ENCODE measurements at regions not wholly inside any gene's neighbourhood (a gene's known extent, or its start where the extent isn't known, plus 50 kb on each side); places are given as distances from the start of the nearest gene placed in this dataset.

- Histone ChIP-seq H3K27me3 (ENCODE audit: control insufficient read depth, insufficient read depth, low read length) (no peaks in the 10 kb centered on the region), H3K36me3 (ENCODE audit: control insufficient read depth, insufficient read depth, low read length) (no peaks in the 10 kb centered on the region), H3K4me3 (ENCODE audit: low read depth, low read length) (no peak overlapping the region)
- FAIRE-seq (no peak), DNase-seq (ENCODE audit: low read depth) (no peak)
- TF ChIP-seq, protein P1, sequence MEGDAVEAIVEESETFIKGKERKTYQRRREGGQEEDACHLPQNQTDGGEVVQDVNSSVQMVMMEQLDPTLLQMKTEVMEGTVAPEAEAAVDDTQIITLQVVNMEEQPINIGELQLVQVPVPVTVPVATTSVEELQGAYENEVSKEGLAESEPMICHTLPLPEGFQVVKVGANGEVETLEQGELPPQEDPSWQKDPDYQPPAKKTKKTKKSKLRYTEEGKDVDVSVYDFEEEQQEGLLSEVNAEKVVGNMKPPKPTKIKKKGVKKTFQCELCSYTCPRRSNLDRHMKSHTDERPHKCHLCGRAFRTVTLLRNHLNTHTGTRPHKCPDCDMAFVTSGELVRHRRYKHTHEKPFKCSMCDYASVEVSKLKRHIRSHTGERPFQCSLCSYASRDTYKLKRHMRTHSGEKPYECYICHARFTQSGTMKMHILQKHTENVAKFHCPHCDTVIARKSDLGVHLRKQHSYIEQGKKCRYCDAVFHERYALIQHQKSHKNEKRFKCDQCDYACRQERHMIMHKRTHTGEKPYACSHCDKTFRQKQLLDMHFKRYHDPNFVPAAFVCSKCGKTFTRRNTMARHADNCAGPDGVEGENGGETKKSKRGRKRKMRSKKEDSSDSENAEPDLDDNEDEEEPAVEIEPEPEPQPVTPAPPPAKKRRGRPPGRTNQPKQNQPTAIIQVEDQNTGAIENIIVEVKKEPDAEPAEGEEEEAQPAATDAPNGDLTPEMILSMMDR (IDR thresholded peaks at IDR 0.05; ENCODE audit: insufficient read depth, low read length, severe bottlenecking): no peak
Observed at GRCh38 chr5:138702166-138703077, 50.8 kb upstream of the CTNNA1 start.

DNA sequence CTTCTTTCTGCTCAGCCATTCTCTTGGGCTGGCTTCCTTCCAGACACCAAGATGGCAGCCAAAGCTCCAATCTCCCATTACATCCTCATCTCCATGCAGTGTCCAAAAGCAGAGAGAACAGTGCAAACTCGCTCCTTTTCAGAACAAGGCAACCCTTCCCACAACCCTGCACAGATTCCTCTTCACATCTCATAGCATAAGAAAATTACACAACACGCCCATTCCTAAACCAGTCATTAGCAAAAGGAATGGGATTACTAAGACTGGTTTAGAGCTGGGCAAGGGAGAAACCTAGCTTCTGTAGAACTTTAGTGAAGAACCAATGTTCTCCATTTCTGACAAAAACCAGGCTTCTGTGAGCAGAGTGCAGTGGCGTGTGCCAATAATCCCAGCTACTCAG lies 51.5 kb upstream of the CTNNA1 start:
- Histone ChIP-seq H3K27me3 (ENCODE audit: control insufficient read depth, insufficient read depth, low read length) (no peaks in the 10 kb centered on the region), H3K36me3 (ENCODE audit: control insufficient read depth, insufficient read depth, low read length) (no peaks in the 10 kb centered on the region), H3K4me3 (ENCODE audit: low read depth, low read length) (no peak overlapping the region)
- TF ChIP-seq, protein P1 (IDR thresholded peaks at IDR 0.05; ENCODE audit: insufficient read depth, low read length, severe bottlenecking): no peak
- FAIRE-seq (no peak), DNase-seq (ENCODE audit: low read depth) (no peak)

DNA sequence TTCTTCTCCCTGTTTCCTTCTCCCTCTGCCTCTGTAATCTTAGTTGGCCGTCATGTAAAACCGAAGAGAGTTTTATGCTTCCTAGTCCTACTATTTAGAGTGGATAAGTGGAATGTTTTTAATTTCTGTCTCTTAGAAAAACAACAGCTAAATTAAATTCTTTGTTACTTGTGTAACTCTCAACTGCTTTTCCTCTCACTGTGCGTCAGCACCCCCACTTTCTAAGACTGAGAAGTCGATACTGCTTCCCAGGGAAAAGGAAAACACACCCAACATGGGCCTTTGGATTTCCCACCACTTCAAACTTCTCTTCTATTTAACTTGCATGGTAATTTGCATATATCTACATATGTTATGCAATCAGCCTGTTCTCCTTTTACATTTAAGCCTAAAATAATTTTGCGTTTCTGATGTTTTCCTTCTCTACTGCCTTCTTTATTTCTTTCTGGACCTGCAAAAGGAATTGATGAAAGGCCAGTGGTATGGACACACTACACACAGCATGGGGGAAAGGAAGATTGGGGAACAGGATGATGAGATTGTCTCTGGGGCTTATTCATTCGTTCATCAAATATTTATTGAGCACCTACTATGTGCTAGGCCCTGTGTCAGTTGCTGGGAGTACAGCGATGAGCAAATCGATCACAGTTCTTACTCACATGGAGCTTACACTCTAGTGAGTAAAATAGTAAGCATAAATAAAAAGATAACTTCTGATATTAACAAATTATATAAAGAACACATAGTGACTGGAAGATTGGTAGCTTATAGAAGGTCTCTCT lies 52.5 kb upstream of the CTNNA1 start:
- DNase-seq (ENCODE audit: low read depth): no peak
- H3K27me3 ChIP-seq (ENCODE audit: control insufficient read depth, insufficient read depth, low read length): no peaks in the 10 kb centered on the region
- no peaks in the 10 kb centered on the region for H3K36me3 ChIP-seq (ENCODE audit: control insufficient read depth, insufficient read depth, low read length)
- no peak overlapping the region for H3K4me3 ChIP-seq (ENCODE audit: low read depth, low read length)
- TF ChIP-seq, protein P1 (IDR thresholded peaks at IDR 0.05; ENCODE audit: insufficient read depth, low read length, severe bottlenecking): no peak
- no peak for FAIRE-seq

DNA sequence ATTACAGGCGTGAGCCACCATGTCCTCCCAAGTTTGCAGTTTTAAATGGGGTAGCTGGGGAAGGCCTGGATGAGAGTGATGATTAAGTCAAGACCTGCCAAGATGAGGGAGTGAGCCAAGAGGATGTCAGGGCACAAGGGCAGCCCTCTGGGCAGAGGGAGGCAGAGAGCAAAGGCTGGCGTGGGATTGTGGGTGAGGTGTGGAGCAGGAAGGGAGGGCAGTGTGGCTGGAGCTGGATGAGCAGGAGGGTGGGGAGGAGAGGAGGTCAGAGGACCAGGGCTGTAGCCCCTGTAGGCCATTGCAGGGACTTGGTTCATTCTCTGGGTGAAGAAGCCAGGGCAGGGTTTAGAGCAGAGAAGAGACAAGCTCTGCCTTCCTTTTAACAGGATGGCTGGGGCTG lies 53.7 kb upstream of the CTNNA1 start:
- FAIRE-seq: no peak
- H3K27me3 ChIP-seq (ENCODE audit: control insufficient read depth, insufficient read depth, low read length): no peaks in the 10 kb centered on the region

DNA sequence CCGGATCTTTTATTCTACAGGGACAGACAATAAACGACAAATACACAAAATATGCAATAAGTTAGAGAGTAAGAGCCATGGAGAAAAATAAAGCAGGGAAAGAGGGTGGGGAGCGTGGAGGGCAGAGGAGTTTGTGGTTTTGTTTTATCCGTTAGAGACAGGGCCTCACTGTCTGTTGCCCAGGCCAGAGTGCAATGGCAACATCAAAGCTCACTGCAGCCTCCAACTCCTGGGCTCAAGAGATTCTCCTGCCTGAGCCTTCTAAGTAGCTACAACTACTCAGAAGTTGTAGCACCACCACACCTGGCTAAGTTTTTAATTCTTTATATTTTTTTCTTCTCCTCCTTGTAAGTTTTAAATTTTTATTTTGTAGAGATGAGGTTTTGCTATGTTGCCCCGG lies 54.5 kb upstream of the CTNNA1 start:
- DNase-seq (ENCODE audit: low read depth) (no peak), FAIRE-seq (no peak)
- no peaks in the 10 kb centered on the region for H3K27me3 ChIP-seq (ENCODE audit: control insufficient read depth, insufficient read depth, low read length)
- TF ChIP-seq, protein P1 (IDR thresholded peaks at IDR 0.05; ENCODE audit: insufficient read depth, low read length, severe bottlenecking): no peak
- no peaks in the 10 kb centered on the region for H3K36me3 ChIP-seq (ENCODE audit: control insufficient read depth, insufficient read depth, low read length)
- no peak overlapping the region for H3K4me3 ChIP-seq (ENCODE audit: low read depth, low read length)

More for the DNA sequence above, 53.7 kb upstream of the CTNNA1 start:
- DNase-seq (ENCODE audit: low read depth): no peak
- TF ChIP-seq, protein P1 (IDR thresholded peaks at IDR 0.05; ENCODE audit: insufficient read depth, low read length, severe bottlenecking): no peak
- no peaks in the 10 kb centered on the region for H3K36me3 ChIP-seq (ENCODE audit: control insufficient read depth, insufficient read depth, low read length)
- H3K4me3 ChIP-seq (ENCODE audit: low read depth, low read length): no peak overlapping the region
